Fibroblast of villous mesenchyme (primary cell): ENCODE measurements at regions not wholly inside any gene's neighbourhood (a gene's known extent, or its start where the extent isn't known, plus 50 kb on each side); places are given as distances from the start of the nearest gene placed in this dataset.

Source experiments
- DNase-seq: peaks from one replicate; pipeline ENCODE4 v3.0.0-alpha.2; 2010; ENCODE audit warnings: low read depth
- H3K4me3 ChIP-seq: 2 replicates; pipeline ENCODE4 v1.5.1; 2011; ENCODE audit warnings: low read depth, mild to moderate bottlenecking, low read length
- CTCF ChIP-seq: IDR thresholded peaks from 2 replicates; pipeline ENCODE4 v1.5.1; 2012; ENCODE audit warnings: low read depth, mild to moderate bottlenecking, low read length; ENCODE audit not compliant: insufficient read depth

GRCh38 chr9:105023788-105024187 is 95.8 kb upstream of the ABCA1 start:
- no peak overlapping the region for H3K4me3 ChIP-seq
- no peak for TF ChIP-seq CTCF
- no peak for DNase-seq

- H3K4me3 ChIP-seq: no peak overlapping the region
- no peak for DNase-seq
- TF ChIP-seq CTCF: no peak
These were observed 96.6 kb upstream of the ABCA1 start for GRCh38 chr9:105024529-105024928.

- no peak for DNase-seq
- H3K4me3 ChIP-seq: no peak overlapping the region
- no peak for TF ChIP-seq CTCF
These were observed 98.5 kb upstream of the ABCA1 start for GRCh38 chr9:105026451-105026850.

- TF ChIP-seq CTCF: no peak
- H3K4me3 ChIP-seq: no peak overlapping the region
- DNase-seq: no peak
These were observed 99.1 kb upstream of the ABCA1 start for GRCh38 chr9:105027084-105027483.

GRCh38 chr9:105030285-105030684 is 102.3 kb upstream of the ABCA1 start:
- DNase-seq: no peak
- TF ChIP-seq CTCF: no peak
- no peak overlapping the region for H3K4me3 ChIP-seq

- TF ChIP-seq CTCF: no peak
- no peak for DNase-seq
- H3K4me3 ChIP-seq: no peak overlapping the region
These were observed 109.2 kb upstream of the ABCA1 start for GRCh38 chr9:105037139-105037538.

GRCh38 chr9:105038051-105038450 is 110.1 kb upstream of the ABCA1 start:
- TF ChIP-seq CTCF: no peak
- no peak overlapping the region for H3K4me3 ChIP-seq
- no peak for DNase-seq
